Neural cell (in vitro differentiated cells): ENCODE measurements at regions not wholly inside any gene's neighbourhood (a gene's known extent, or its start where the extent isn't known, plus 50 kb on each side); places are given as distances from the start of the nearest gene placed in this dataset.

Experiments
- CTCF ChIP-seq: fragments of 450-650 bp; IDR thresholded peaks from 2 replicates; pipeline ENCODE4 v1.5.1; 2014; ENCODE audit warnings: antibody characterized with exemption, mild to moderate bottlenecking, moderate library complexity; ENCODE audit not compliant: poor library complexity, severe bottlenecking
- EP300 ChIP-seq: fragments of 450-650 bp; conservative IDR thresholded peaks from 2 replicates; pipeline ENCODE4 v1.6.1; 2014; ENCODE audit warnings: antibody characterized with exemption, mild to moderate bottlenecking, moderate library complexity; ENCODE audit not compliant: poor library complexity, severe bottlenecking
- POLR2AphosphoS5 ChIP-seq: IDR thresholded peaks from 2 replicates; pipeline ENCODE4 v1.6.1; 2012
- RAD21 ChIP-seq: fragments of 450-650 bp; conservative IDR thresholded peaks from 2 replicates; pipeline ENCODE4 v1.6.1; 2014; ENCODE audit warnings: antibody characterized with exemption, mild to moderate bottlenecking, moderate library complexity

GRCh38 chr5:148760945-148761638 lies 65.3 kb upstream of the ADRB2 start:
- TF ChIP-seq RAD21 (no peak), POLR2AphosphoS5 (no peak), CTCF (no peak), EP300 (no peak)
